ENCODE measurements at regions not wholly inside any gene's neighbourhood (a gene's known extent, or its start where the extent isn't known, plus 50 kb on each side); places are given as distances from the start of the nearest gene placed in this dataset.

GRCh38 chr12:107843351-107844311, 69.1 kb downstream of the ASCL4 start:
- no peaks in the 10 kb centered on the region for H3K36me3 ChIP-seq
- peaks cover 43% of the 10 kb centered on the region for H3K27me3 Mint-ChIP-seq (ENCODE audit: insufficient read depth, low read depth)
- H3K4me3 ChIP-seq: peak overlapping the region; percentile 58
- H3K79me2 ChIP-seq (ENCODE audit: low read depth): no peaks in the 10 kb centered on the region
- peaks cover 8% of the 10 kb centered on the region for H3K4me1 ChIP-seq
- H3K9me3 ChIP-seq (ENCODE audit: low read depth): no peaks in the 10 kb centered on the region
- peak overlapping the region; percentile 86 for H3K4me3 Mint-ChIP-seq
- H2AFZ ChIP-seq (replicated peaks): peak overlapping the region; percentile 88
- peak overlapping the region; percentile 98 for H3K4me2 ChIP-seq
- TF ChIP-seq CTCF (IDR thresholded peaks at IDR 0.05): no peak
- TF ChIP-seq EZH2 (IDR thresholded peaks at IDR 0.05): peak; percentile 66
- peak; percentile 49 for TF ChIP-seq EZH2phosphoT487 (IDR thresholded peaks at IDR 0.05)
- H3K27ac Mint-ChIP-seq: no peak overlapping the region
- H3K27me3 ChIP-seq: peaks cover 99% of the 10 kb centered on the region
- peaks cover 12% of the 10 kb centered on the region for H4K20me1 ChIP-seq (ENCODE audit: low read depth)
- H3F3A ChIP-seq (ENCODE audit: low read depth): peaks cover 11% of the 10 kb centered on the region
- peaks cover 6% of the 10 kb centered on the region for H3K9me3 Mint-ChIP-seq
- no peaks in the 10 kb centered on the region for H3K36me3 Mint-ChIP-seq
- DNase-seq (ENCODE audit: low spot score): peak; percentile 65
- H3K27ac ChIP-seq: no peak overlapping the region
- no peak overlapping the region for H3K9ac ChIP-seq
- H3K4me1 Mint-ChIP-seq: peaks cover 3% of the 10 kb centered on the region

- no peaks in the 10 kb centered on the region for H3K36me3 Mint-ChIP-seq
- peaks cover 12% of the 10 kb centered on the region for H4K20me1 ChIP-seq (ENCODE audit: low read depth)
- H3K27ac ChIP-seq: no peak overlapping the region
- H3K9ac ChIP-seq: no peak overlapping the region
- peak; percentile 75 for DNase-seq (ENCODE audit: low spot score)
- peak overlapping the region; percentile 88 for H2AFZ ChIP-seq (replicated peaks)
- peak overlapping the region; percentile 98 for H3K4me2 ChIP-seq
- no peak overlapping the region for H3K27ac Mint-ChIP-seq
- peak overlapping the region; percentile 58 for H3K4me3 ChIP-seq
- peaks cover 48% of the 10 kb centered on the region for H3K27me3 Mint-ChIP-seq (ENCODE audit: insufficient read depth, low read depth)
- peaks cover 100% of the 10 kb centered on the region for H3K27me3 ChIP-seq
- peaks cover 8% of the 10 kb centered on the region for H3K4me1 ChIP-seq
- peak overlapping the region; percentile 71 for H3K4me3 Mint-ChIP-seq
- TF ChIP-seq EZH2 (IDR thresholded peaks at IDR 0.05) (peak; percentile 61), CTCF (IDR thresholded peaks at IDR 0.05) (no peak), EZH2phosphoT487 (IDR thresholded peaks at IDR 0.05) (peak; percentile 67)
- H3K9me3 ChIP-seq (ENCODE audit: low read depth): no peaks in the 10 kb centered on the region
- no peaks in the 10 kb centered on the region for H3K79me2 ChIP-seq (ENCODE audit: low read depth)
- peaks cover 6% of the 10 kb centered on the region for H3K9me3 Mint-ChIP-seq
- peaks cover 11% of the 10 kb centered on the region for H3F3A ChIP-seq (ENCODE audit: low read depth)
- H3K36me3 ChIP-seq: no peaks in the 10 kb centered on the region
- H3K4me1 Mint-ChIP-seq: peaks cover 3% of the 10 kb centered on the region
Measured at GRCh38 chr12:107844312-107844921, 69.9 kb downstream of the ASCL4 start.

GRCh38 chr12:107845226-107845979, 70.9 kb downstream of the ASCL4 start:
- H3K9ac ChIP-seq: no peak overlapping the region
- peaks cover 3% of the 10 kb centered on the region for H3K4me1 Mint-ChIP-seq
- peak overlapping the region; percentile 72 for H3K4me3 Mint-ChIP-seq
- H3K79me2 ChIP-seq (ENCODE audit: low read depth): no peaks in the 10 kb centered on the region
- H3F3A ChIP-seq (ENCODE audit: low read depth): peaks cover 11% of the 10 kb centered on the region
- H3K27ac ChIP-seq: no peak overlapping the region
- H3K27me3 Mint-ChIP-seq (ENCODE audit: insufficient read depth, low read depth): peaks cover 55% of the 10 kb centered on the region
- peak; percentile 2 for TF ChIP-seq EZH2 (IDR thresholded peaks at IDR 0.05)
- no peak for TF ChIP-seq CTCF (IDR thresholded peaks at IDR 0.05)
- no peak for TF ChIP-seq EZH2phosphoT487 (IDR thresholded peaks at IDR 0.05)
- H3K4me2 ChIP-seq: no peak overlapping the region
- peaks cover 8% of the 10 kb centered on the region for H3K4me1 ChIP-seq
- H3K4me3 ChIP-seq: peak overlapping the region; percentile 58
- no peak overlapping the region for H3K27ac Mint-ChIP-seq
- H3K9me3 Mint-ChIP-seq: peaks cover 6% of the 10 kb centered on the region
- peaks cover 12% of the 10 kb centered on the region for H4K20me1 ChIP-seq (ENCODE audit: low read depth)
- no peaks in the 10 kb centered on the region for H3K36me3 Mint-ChIP-seq
- no peak overlapping the region for H2AFZ ChIP-seq (replicated peaks)
- H3K9me3 ChIP-seq (ENCODE audit: low read depth): no peaks in the 10 kb centered on the region
- peak; percentile 23 for DNase-seq (ENCODE audit: low spot score)
- H3K27me3 ChIP-seq: peaks cover 98% of the 10 kb centered on the region
- H3K36me3 ChIP-seq: no peaks in the 10 kb centered on the region
